ENCODE measurements at regions not wholly inside any gene's neighbourhood (a gene's known extent, or its start where the extent isn't known, plus 50 kb on each side); places are given as distances from the start of the nearest gene placed in this dataset.
"Not testable (repeated sequence)": the region's sequence is repeated elsewhere in the genome, so short reads cannot be mapped to it uniquely, and the experiment has no call there.

GRCh38 chr4:147163311-147163710 is 217.6 kb upstream of the TTC29 start (continued):
- TF ChIP-seq ZBTB34 (CRISPR knock-in tag; IDR thresholded peaks at IDR 0.05), result no peak
- TF ChIP-seq FOXK1 (CRISPR knock-in tag; IDR thresholded peaks at IDR 0.05; ENCODE audit: borderline replicate concordance), result no peak

- H3K79me2 ChIP-seq (ENCODE audit: control insufficient read depth, insufficient read depth, low read length); H2AFZ ChIP-seq (ENCODE audit: low read depth, low read length); intact Hi-C loops (cut with micrococcal nuclease); H3K36me3 ChIP-seq (ENCODE audit: control insufficient read depth, insufficient read depth, low read length); POLR2A ChIA-PET; H3K4me1 ChIP-seq (replicated peaks in 1 of 2; ENCODE audit: control insufficient read depth in 2 of 2, insufficient read depth in 2 of 2, low read length in 2 of 2); H3K4me3 ChIP-seq; H3K9me1 ChIP-seq (ENCODE audit: control insufficient read depth, insufficient read depth, low read length); FAIRE-seq; DNase-seq (ENCODE audit: extremely low read depth in 1 of 4, low spot score in 3 of 4); H3K9ac ChIP-seq (ENCODE audit: insufficient read depth in 1 of 2, low read depth in 2 of 2, low read length in 2 of 2); H3K27ac ChIP-seq (ENCODE audit: extremely low read depth, low read depth, low read length); ATAC-seq; H3K27me3 ChIP-seq (ENCODE audit: control insufficient read depth in 2 of 2, insufficient read depth in 2 of 2, low read length in 2 of 2); CTCF ChIA-PET (ENCODE audit: low intra/inter-chr PET ratio); BruUV-seq (replicated peaks); H3K4me2 ChIP-seq (ENCODE audit: insufficient read depth, low read length); H4K20me1 ChIP-seq (replicated peaks; ENCODE audit: control insufficient read depth, insufficient read depth, low read length); H3K9me3 ChIP-seq (replicated peaks; ENCODE audit: control insufficient read depth, insufficient read depth, low read depth, low read length): not testable (repeated sequence)
- in situ Hi-C loops (cut with MboI), result loop anchor here (10.0 kb wide), 1 partner anchor 427 kb away; no protein-coding TSS in a partner anchor
Measured at GRCh38 chr4:147168200-147168599, 222.5 kb upstream of the TTC29 start.

GRCh38 chr4:147173322-147173721 is 227.7 kb upstream of the TTC29 start:
- no peak overlapping the region for H3K27ac ChIP-seq (ENCODE audit: extremely low read depth, low read depth, low read length)
- H2AFZ ChIP-seq (ENCODE audit: low read depth, low read length), result no peak overlapping the region
- H3K4me2 ChIP-seq (ENCODE audit: insufficient read depth, low read length), result no peak overlapping the region
- no peaks in the 10 kb centered on the region for H3K27me3 ChIP-seq (ENCODE audit: control insufficient read depth in 2 of 2, insufficient read depth in 2 of 2, low read length in 2 of 2)
- H3K9ac ChIP-seq (ENCODE audit: insufficient read depth in 1 of 2, low read depth in 2 of 2, low read length in 2 of 2), result no peak overlapping the region
- ChIA-PET POLR2A (no interaction called here), CTCF (ENCODE audit: low intra/inter-chr PET ratio) (no interaction called here)
- H3K79me2 ChIP-seq (ENCODE audit: control insufficient read depth, insufficient read depth, low read length), result no peaks in the 10 kb centered on the region
- no peaks in the 10 kb centered on the region for H3K9me1 ChIP-seq (ENCODE audit: control insufficient read depth, insufficient read depth, low read length)
- no peak overlapping the region for H3K4me3 ChIP-seq
- H4K20me1 ChIP-seq (replicated peaks; ENCODE audit: control insufficient read depth, insufficient read depth, low read length), result no peaks in the 10 kb centered on the region
- WGBS (ENCODE audit: insufficient coverage, low coverage, missing lambda C conversion rate), result 0% methylated on average over 1 of the region's 1 CpG
- no peaks in the 10 kb centered on the region for H3K9me3 ChIP-seq (replicated peaks; ENCODE audit: control insufficient read depth, insufficient read depth, low read depth, low read length)
- H3K4me1 ChIP-seq (replicated peaks in 1 of 2; ENCODE audit: control insufficient read depth in 2 of 2, insufficient read depth in 2 of 2, low read length in 2 of 2), result no peaks in the 10 kb centered on the region
- no TSS peak for BruUV-seq (replicated peaks)
- intact Hi-C loops (cut with micrococcal nuclease) (loop anchor here (5.0 kb wide), 1 partner anchor 404 kb away; no protein-coding TSS in a partner anchor), in situ Hi-C loops (cut with MboI) (no loop called here)
- no peak for FAIRE-seq
- no peak for DNase-seq (ENCODE audit: extremely low read depth in 1 of 4, low spot score in 3 of 4)
- no peak for ATAC-seq
- no peaks in the 10 kb centered on the region for H3K36me3 ChIP-seq (ENCODE audit: control insufficient read depth, insufficient read depth, low read length)
- no peak for TF ChIP-seq SNAPC5 (CRISPR knock-in tag; IDR thresholded peaks at IDR 0.05)
- TF ChIP-seq RFX1 (IDR thresholded peaks at IDR 0.05), result no peak
- TF ChIP-seq CXXC5 (CRISPR knock-in tag; IDR thresholded peaks at IDR 0.05), result no peak
- TF ChIP-seq TCF7 (IDR thresholded peaks at IDR 0.05; ENCODE audit: borderline replicate concordance), result no peak
- no peak for TF ChIP-seq ZNF644 (tag; IDR thresholded peaks at IDR 0.05; ENCODE audit: low read depth)
- TF ChIP-seq ZBTB9 (CRISPR knock-in tag; IDR thresholded peaks at IDR 0.05), result no peak
- TF ChIP-seq ZNF77 (CRISPR knock-in tag; IDR thresholded peaks at IDR 0.05), result no peak
- no peak for TF ChIP-seq HINFP (tag; conservative IDR thresholded peaks at IDR 0.05; ENCODE audit: low read depth)
- no peak for TF ChIP-seq ZNF589 (CRISPR knock-in tag; IDR thresholded peaks at IDR 0.05; ENCODE audit: low read depth)
- no peak for TF ChIP-seq NR1H2 (CRISPR knock-in tag; IDR thresholded peaks at IDR 0.05)
